NCI-H524 (cell line): ENCODE measurements at regions not wholly inside any gene's neighbourhood (a gene's known extent, or its start where the extent isn't known, plus 50 kb on each side); places are given as distances from the start of the nearest gene placed in this dataset.
A peak's percentile ranks its signal among the peaks of the same experiment; 100 is the strongest.
"Not testable (repeated sequence)": the region's sequence is repeated elsewhere in the genome, so short reads cannot be mapped to it uniquely, and the experiment has no call there.

Experiments
- DNase-seq, 2 experiments: peaks; one replicate each; lab custom pipeline; 2025; lab: John Stamatoyannopoulos, UW

DNA sequence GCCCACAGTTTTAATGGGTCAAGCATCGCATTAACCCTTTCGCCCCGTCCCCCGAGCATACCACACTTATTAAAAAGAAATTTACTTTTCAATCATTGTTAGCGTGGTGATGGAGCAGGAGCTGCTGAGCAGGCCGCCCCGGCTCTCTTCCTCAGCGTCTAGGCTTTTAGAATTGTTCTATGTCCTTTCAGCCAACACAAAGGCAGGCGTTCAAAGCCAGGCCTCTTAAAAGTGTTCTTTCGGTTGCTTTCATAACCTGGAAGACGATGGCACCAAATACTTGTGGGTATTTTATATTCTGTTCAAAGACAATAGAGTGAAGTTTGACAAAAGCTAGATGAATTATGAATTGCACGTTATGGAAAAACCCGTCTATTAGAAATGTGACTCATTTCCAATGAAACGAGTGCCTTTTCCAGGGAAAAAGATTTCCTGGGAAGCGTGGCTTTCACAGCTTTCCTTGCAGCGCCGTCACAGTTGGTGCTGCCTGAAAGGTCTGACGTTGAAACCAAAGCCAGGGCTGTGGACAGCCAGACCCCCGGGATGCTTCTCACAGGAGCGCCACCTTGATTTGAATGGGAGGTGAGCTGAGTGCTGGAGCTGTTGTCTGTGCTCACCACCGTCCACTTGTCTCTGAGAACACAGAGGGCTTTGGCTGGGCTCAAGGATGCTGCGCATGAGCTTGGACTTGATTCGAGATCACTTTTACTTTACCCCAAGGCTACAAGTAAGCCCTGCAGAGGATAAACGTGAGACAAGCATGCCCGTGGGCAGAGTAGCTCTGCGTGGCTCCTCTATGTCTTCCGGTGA lies 78.8 kb downstream of the SOX1 start:
- DNase-seq: no peak

DNA sequence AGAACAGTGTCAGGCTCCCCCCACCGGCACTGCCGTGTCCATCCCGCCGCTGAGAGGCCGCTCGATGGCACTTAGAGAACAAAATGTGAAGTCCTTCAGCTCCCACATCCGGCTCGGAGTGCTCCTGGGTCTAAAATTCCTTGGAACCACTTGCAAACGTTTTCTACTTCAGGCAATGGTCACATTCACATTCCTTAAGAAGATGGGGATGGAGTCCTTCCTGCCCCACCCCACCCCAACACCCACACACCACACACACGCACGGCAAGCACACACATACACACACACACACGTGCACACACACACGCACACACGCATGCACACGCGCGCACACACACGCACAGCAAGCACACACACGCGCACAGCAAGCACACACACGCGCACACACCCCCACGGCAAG lies 83.4 kb downstream of the SOX1 start:
- DNase-seq: no peak

DNA sequence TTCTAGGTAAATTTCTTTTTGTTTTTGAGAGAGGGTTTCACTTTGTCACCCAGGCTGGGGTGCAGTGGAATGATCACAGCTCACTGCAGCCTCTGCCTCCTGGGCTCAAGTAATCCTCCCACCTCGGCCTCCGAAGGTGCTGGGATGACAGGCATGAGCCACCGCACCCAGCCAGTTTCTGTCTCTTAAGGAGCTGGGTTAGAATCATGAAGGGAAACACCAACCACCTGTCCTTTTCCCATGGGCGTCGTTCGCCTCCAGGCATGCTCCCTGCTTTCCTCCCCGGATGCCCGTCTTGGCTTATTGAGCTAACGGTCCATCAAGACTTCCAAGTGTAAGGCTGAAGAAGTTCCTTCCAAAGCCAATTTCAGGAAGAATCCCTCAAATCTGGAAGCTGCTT lies 85.9 kb downstream of the SOX1 start:
- DNase-seq: no peak

DNA sequence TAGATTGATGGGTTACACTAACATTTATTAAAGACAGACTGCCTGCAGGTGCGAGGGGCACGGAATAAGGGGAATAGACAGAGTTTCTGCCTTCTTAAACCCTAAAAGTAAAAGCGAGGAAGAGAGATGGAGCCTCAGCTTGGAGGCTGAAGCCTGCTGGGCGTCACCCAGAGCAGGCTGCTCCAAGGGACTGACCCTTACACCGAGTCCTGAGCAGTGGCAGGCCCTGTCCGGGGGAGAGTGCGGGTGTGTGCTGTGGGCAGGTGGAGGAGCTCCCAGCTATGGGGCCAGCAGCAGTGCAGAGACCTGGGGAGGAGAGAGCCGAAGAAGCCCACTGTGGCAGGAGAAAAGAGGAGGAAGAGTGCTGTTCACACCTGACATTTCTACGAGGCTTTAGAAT lies 86.4 kb downstream of the SOX1 start:
- no peak for DNase-seq

DNA sequence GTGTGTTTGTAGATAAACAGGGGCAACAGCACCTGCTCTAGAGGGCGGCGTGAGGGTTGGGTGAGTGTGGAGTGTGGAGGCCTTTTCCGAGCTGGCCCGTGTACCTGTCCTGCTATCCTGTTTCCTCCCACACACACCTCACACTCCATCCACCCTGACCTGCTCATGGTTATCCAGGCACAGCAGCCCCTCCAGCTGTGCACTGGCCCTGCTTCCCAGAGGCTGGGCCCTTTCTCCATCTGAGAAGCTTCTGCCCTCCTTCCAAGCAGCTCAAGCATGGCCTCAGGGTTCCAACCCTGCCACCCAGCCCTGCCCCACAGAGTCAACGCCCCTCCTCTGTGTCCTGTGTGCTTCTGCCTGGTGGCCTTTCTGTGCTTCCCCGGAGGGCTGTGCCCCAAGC lies 86.9 kb downstream of the SOX1 start:
- no peak for DNase-seq

DNA sequence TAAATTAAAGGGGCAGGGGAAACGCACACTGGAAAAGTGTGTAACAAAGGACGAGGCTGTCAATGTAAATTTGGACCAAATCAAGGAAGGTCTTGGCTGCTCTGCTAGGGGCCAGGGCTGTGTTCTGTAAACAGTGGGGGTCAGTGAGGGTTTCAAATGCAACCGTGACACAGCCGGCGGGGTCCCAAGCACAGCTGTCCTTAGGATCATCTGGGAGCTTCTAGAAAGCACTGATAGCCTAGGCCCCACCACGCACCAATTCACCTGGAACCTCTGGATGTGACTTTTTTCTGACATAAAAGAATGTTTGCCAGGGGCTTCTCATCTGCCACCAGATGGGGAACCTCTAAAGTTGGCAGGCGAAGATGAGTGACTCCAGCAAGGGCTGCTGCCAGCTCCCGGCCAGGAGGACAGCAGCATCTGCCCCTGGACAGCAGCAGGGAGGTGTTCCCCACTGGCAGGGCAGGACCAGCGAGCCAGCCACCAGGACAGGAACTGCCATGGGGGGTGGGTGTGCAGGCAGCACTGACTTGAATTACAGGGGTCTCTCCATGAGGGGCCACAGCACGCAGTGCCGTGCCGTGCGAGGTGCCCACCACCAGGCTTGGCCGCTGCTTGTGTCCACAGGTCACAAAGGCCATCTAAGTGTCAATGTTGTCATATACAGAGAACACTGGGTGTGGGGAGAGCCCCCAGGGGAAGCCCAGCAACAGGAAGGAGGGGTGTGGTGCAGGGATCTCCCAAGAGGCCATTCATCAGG lies 87.5 kb downstream of the SOX1 start:
- DNase-seq: no peak

DNA sequence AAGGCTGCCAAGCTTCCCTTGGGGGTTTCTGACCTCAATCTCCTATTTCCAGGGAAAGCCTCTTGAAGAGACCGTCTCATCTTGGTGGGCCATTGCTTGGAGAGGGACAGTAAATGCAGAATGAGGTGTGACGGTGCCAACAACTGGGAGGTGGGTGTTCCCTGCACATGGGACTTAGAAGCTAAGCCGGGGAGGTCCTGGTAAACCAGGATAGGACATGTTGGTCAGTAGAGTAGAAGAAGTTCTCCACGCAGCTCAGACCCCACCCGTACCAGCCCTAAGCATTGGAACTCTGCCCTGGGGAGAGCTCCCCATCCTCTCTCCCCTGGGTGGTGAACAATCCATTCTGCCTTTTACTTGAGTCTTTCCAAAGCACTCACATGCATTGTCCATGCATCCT lies 92.0 kb downstream of the SOX1 start:
- DNase-seq: no peak

DNA sequence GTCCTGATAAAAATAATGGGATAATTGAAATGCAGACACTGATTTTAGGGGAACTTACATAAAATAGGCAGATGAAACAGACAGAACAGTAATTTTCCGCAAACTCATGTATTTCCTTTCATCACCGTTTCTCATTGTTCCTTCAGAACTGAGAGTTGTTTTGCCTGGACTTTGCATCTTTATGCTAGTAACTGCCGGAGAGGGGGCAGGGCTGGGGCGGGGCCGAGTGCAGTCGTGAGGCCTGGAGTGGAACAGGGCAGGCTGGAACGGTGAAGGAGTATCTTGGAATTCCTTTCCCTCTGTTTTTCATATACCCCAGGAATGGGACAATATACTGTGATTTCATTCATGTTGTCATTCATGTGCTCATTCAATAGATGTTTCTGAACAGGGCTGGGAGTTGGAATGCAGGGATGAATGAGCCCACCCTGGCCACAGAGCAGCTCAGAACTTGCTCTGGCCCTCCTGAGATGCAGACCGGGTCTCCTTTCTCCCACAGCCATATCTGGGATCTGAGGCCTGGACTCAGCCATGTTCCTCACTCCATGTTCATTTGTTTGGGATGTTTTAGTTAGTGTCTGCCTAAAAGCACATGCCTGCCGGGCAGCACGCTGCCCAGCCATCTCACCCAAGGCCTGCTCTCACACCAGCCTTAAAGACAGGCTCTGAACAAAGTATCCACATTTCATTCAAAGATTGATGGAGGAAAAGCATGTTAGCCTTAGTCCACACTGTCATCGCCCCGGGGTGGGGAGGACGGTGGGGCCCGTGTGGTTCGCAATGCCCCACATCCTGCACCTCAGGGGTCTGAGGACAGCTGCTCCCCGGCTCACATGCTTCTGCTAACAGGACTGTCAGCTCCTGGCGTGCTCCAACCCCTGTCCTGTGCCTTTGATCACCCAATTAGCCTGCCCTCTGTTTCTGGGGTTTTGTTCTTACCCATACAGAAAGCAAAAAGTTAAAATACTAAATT lies 92.9 kb downstream of the SOX1 start:
- DNase-seq: no peak

DNA sequence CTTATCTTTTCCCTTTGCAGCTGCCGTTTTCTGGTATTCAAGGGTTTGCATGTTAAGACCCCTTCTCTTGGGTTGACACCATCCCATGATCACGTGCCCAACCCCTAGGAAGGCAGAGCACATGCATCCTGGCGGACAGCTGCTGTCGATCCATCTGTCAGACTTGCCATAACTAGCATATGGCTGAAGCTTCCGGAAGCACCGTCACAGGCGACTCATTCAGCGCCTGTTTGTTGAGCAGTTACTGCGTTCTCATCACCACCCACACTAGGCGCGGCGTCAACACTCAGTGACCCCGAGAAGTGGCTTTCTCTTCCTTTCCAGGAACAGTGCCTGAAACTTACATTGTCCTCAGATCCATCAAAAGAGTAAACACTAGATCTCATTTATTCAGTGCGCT lies 93.6 kb downstream of the SOX1 start:
- DNase-seq: peak in 1 of 2 experiments; percentile 30

DNA sequence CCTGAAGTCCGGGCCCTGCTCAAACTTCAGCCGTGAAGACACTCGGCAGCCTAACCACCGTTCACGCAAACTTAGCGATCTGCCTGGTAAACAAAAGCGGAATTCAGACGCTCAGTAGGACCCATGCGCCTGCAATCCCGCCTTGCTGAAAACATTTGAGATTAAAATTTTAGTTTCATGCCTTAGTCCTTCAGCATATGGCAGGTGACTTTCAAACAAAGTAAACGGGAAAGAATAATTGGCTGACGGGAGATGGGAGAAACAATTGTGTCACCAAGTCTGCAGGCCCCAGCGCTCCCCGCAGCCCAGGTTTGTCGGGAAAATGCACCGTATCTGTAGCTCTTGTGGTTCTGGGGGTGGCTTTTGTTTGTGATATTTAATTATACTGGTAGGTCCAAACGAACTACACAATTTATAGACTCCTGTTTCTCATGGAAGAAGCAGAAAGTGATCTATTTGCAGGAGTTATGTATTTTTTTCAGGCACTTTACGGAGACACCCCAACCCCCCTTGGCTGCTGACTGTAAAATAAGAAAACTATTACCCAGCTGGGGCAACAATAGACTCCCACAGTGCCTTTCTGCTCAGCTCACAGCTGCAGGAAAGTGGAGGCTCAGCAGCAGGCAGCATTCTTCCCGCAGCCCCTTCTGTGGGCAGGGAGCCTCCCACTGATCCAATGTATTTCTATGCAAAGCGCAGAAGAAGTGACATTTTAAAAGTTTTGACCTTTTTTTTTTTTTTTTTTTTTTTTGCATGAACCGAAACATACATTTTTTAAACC lies 94.8 kb downstream of the SOX1 start:
- no peak for DNase-seq

DNA sequence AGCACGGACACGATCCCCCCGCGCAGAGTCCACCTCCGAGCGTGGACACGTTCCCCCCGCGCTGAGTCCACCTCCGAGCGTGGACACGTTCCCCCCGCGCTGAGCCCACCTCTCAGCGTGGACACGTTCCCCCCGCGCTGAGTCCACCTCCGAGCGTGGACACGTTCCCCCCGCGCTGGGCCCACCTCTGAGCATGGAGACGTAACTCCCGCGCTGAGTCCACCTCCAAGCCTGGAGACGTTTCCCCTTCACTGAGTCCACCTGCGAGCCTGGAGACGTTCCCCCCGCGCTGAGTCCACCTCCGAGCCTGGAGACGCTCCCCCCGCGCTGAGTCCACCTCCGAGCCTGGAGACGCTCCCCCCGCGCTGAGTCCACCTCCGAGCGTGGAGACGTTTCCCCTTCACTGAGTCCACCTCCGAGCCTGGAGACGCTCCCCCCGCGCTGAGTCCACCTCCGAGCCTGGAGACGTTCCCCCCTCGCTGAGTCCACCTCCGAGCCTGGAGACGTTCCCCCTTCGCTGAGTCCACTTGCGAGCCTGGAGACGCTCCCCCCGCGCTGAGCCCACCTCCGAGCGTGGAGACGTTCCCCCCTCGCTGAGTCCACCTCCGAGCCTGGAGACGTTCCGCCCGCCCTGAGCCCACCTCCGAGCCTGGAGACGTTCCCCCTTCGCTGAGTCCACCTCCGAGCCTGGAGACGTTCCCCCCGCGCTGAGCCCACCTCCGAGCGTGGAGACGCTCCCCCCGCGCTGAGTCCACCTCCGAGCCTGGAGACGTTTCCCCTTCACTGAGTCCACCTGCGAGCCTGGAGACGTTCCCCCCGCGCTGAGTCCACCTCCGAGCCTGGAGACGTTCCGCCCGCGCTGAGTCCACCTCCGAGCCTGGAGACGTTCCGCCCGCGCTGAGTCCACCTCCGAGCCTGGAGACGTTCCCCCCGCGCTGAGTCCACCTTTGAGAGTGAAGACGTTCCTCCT lies 97.0 kb downstream of the SOX1 start:
- DNase-seq: not testable (repeated sequence)

DNA sequence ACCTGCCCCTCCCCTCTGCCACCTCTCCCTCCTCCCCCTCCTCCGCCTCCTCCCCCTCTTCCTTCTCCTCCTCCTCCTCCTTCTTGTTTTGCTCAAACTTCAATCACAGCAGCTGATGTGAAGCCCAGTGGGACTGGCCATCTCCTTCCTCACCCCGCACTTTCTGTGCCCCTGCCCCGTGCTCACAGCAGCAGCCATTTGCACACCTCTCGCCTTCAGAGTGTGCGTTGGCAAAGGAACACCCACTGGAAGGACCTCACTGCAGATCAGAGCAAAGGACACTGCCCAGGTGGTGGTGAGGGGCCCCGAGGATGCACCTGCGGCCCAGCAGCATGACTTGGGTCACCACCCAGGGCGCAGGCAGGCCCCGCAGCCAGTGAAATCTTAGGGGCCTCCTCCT lies 98.8 kb downstream of the SOX1 start:
- DNase-seq: no peak

DNA sequence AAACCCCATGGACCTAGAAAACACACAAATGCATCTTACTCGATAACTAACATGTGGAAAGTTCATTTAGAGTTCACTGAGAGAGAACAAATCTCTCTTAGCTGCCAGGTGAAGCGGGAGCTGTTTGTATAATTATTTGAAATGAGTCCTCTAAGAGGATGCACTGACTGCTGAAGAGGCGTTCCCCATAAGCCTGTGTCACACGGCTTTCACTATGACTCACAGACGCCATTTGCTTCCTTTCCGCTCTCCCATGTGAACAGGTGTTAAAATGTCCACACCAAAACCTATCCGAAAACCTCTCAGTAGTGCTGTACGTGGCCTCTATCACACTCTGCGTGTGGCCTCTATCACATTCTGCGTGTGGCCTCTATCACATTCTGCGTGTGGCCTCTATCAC lies 101.8 kb downstream of the SOX1 start:
- DNase-seq: no peak

DNA sequence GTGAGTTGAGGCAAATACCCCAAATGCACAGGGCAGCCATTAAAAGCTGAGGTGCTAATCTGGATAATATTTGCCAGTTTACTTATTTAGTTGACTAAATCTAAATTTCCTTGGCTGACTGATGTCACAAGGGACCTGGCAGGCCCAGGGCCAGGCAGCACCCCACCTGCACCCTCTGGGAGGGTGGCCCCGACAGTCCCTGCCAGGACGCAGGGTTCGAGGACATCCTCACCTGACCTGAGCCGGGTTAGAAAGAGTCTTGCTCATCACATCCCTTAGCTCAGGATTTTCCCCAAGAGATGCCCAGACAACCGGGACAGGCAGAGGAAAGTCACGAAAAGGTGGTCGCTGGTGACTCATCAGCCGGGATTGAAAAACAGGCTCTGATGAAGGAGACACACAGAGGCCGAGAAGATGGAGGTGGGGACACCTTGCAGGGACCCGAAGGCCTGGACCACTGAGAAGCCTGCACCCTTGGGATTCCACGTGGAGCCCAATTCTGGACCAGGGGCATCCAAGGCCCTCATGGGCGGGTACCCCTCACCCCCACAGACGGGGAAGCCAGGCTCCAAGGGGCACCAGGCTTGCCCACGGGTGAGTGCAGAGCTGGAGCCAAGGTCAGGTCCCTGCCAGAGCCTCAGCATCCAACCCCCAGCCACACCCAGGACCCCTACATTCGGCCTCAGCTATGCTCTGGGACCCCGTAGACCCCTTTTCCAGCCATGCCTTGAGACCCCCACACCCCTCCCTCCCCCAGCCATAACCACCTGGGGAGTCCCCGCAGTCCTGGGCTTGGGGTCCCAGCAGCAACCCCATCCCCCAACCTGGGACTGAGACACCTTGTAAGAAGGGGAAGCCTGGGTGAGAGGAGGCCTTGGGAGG lies 103.2 kb downstream of the SOX1 start:
- DNase-seq: no peak

DNA sequence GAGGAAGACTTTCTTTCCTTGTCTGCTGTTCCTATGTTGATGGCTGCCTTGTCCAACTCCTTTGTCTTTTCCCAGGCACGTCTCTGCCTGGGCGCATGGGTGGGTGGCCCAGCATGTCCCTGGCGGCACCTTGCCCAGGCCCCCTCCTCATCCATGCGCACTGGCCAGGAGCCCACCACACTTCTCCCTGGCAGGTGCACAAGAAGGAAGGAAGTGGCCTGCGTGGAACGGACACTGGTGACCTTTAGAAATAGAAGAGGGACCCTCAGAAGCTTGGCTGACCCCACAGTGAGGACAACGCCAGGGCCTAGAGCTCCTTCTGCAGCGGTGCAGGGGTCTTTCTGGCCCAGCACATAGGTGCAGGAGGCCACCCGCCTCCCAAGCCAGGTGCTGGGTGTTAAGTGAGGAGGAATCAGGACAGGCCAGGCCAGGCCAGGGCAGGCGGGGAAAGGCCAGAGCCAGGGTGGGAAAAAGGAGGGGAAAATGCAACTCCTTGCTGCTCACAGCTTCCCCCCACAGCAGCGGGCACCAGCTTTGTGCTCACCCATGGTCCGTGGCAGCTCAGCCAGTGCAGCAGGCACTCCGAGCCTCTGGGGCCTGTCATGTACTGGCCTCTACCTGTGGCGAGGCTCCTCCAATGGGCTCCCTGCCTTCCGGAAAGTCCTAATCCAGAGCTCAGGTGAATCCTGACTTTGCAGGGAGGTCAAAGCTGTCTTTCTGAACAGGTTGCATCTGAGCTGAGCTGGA lies 104.0 kb downstream of the SOX1 start:
- DNase-seq: no peak

DNA sequence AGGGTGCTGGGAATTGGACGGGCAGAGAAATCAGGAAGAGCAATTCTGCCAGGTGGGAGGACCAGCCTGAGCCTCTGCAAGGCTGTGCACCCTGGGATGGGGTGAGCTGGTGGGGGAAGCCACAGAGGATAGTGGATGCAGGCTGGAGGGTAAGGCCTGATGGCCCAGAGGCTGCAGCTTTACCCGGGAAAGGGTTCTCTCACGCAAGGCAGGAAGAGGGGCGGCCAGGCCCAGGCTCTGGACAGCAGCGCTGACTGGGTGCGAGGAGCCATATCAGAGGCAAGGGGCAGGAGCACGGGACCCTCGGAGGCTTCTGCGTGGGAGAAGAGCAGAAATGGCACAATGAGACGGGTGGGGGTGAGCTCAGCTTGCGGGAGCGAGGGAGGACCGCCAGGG lies 104.6 kb downstream of the SOX1 start:
- DNase-seq: no peak

DNA sequence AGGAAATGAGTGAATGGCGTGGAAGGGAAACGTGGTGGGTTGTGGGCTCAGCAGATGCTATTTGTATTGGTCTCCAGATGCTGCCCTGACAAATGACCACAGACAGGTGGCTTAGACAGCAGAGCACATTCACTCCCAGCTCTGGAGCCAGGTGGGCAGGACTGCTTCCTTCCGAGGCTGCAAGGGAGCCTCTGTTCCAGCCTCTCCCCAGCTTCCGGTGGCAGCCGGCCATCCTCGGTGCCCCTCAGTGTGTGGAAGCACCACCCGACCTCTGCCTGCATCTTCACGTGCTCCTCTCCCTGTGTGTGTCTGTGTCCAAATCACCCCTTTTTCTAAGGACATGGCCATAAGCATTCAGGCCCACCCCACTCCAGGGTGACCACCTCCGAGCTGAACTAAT lies 105.1 kb downstream of the SOX1 start:
- no peak for DNase-seq

DNA sequence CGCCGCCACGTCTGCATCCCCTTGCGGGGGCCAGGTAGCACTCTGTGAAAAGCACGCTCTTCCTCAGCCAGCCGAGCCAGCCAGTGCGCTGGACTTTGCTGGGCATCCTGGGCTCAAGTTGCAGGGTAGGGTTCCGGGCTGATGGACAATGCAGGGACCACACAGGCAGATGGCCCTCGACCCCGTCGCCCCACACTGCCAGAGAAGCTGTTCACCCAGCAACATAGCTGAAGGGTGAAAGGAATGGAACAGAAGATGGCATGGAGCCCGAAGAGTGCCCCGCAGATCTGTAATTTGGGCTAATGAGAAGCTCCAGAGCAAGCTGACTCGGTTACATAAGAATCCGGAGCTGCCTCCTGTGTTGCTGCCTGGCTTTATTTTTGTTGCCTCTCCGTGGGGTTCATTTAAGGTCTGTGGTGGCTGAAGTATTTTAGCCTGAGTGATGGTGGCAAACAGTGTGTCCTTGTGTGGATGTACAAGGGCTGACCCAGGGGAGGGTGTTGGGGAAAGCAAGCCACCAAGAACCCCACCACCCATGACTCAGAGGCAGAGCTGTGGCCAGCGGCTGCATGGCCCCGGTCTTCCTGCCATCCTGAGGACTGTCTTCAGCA lies 105.8 kb downstream of the SOX1 start:
- no peak for DNase-seq
